GM19438 (cell line): ENCODE measurements at regions not wholly inside any gene's neighbourhood (a gene's known extent, or its start where the extent isn't known, plus 50 kb on each side); places are given as distances from the start of the nearest gene placed in this dataset.
"Not testable (repeated sequence)": the region's sequence is repeated elsewhere in the genome, so short reads cannot be mapped to it uniquely, and the experiment has no call there.

Source experiments
- ATAC-seq: cut with Tn5 transposase; IDR thresholded peaks from one replicate; pipeline ENCODE4 v1.9.1; 2021; ENCODE audit warnings: low read depth; ENCODE audit not compliant: unreplicated experiment

DNA sequence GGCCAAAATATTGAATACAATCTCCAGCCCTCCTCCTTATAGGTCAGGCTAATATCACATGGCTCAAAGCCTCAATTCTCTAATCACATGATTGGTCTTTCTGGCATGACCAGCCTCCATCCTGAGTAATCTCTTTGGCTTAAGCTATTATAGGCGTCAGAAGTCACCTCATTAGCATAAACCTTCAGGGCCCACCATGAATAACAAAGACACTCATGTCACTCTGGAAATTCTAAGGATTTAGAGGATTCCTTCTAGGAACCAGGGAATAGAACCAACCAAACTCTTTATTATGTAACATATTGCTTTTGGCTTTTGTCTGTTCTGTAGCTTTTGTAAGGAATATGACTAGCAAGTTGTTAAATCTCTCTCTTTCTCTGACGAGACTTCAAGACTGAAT is 109.2 kb upstream of the IGFBP7 start:
- no peak for ATAC-seq

DNA sequence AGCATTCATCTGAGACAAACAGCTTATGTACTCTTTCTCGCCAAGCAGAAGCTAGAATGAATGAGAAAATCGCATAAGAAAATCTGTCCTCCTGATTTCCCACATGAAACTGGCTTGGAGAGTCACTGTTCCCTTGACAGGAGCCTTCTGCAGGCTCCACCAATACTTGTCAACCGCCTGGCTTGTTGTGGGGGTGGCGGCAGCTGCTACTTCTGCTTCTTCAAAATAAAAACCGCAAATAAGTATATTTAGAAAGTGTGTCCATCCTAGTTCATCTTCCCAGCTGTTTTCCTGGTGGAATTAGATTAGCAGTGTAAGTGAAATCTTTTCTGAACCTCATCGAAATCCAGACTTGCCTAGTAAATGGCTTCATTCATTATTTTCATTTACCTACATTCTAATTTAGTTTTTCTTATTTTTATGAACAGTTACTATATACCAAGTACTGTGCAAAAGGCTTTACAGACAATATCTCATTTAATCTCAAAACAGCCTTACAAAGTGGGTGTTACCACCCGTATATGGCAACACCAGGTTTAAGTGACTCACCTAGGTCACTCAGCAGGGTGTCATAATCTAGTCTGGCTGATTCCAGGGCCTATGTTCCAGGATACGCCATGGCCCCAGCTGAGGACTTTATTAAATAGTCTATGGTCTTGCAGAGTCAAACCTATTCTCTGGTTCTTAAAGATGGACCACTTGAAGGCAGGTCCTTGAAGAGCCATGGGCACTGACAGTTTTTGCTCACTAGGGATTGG is 104.6 kb upstream of the IGFBP7 start:
- no peak for ATAC-seq

DNA sequence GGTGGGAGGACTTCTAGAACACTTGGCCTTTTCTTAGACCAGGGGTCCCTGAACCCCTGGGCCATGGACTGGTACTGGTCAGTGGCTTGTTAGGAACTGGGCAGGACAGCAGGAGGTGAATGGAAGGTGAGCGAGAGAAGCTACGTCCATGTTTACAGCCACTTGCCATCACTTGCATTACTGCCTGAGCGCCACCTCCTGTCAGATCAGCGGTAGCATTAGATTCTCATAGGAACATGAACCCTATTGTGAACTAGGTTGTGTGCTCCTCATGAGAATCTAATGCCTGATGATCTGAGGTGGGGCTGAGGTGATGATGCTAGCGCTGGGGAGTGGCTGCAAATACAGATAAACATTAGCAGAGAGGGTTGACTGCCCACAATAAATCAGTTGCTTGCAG is 100.9 kb upstream of the IGFBP7 start:
- ATAC-seq = no peak

DNA sequence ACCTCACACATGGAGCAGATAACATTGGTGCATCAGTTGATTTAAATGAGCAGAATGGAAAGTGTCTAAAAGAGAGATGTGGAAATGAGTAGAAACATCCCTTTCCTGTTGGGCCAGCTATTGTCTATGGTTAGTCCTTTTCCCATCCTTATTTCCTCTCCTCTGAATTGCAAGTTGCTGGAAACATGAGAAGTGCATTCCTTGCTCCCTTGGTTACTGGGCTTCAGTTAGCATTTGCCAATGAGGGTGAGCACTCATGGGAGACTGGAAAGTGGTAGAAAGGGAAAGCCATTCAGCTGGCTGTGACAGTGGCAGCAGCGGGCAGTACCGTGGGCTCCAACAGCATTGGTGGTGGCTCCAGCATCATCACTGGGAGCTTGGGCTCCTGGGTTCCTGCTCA is 96.0 kb upstream of the IGFBP7 start:
- ATAC-seq = no peak

DNA sequence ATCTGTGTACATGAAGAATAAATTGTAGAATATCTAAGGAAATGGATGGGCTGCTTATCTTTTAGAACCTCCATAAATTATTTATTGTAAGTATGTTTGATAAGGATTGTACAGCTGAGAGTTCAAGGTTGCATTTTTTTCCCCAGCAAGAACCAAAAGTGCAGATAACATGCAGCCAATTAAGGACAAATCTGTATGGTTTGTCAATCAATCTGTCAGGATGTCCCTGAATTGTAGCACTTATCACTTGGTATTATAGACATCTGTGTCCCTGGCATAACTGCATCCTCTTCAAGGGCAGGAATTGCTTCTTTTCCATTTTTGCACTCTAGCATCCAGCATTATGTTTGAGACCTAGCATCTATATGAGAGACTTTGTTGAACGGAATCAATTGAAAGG is 95.4 kb upstream of the IGFBP7 start:
- no peak for ATAC-seq

DNA sequence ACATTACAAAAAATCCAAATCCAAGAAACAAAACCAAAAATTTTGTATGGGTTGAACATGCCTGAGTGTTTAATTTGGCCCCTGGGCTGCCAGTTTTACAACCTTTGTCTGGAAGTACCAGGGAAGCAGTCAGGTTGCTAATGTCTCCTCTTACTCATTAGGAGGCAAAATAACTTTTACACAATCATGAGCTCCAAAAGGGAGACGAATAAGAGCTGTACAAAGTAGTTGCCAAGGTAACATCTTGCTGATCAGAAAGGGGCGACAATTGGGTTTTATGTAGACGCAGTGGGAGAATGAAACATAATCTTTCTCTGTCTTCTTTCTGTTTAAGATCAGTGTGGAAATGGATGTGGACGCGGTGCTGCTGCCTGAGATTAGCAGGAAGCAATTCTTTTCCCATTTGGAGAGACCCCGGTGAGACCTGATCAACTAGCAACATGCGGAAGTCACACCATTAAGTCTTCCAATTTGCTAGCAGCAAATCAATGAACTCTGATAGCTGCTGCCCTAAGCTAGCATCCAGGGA is 90.7 kb upstream of the IGFBP7 start:
- ATAC-seq = no peak

DNA sequence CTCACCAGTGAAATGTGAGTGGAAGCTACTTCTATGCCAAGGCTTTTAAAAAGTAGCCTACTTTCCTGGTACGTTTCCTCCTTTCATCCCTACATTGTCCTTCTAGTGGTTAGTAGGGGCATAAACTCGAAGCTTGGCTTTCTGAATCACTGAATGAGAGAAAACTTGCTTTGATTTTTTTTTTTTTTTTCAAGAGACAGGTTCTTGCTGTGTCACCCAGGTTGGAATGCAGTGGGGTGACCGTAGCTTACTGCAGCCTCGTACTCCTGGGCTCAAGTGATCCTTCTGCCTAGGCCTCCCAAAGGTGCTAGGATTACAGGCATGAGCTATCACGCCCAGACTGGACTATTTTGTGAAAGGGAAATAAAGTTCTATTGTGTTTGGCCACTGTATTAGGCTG is 89.1 kb upstream of the IGFBP7 start:
- no peak for ATAC-seq

DNA sequence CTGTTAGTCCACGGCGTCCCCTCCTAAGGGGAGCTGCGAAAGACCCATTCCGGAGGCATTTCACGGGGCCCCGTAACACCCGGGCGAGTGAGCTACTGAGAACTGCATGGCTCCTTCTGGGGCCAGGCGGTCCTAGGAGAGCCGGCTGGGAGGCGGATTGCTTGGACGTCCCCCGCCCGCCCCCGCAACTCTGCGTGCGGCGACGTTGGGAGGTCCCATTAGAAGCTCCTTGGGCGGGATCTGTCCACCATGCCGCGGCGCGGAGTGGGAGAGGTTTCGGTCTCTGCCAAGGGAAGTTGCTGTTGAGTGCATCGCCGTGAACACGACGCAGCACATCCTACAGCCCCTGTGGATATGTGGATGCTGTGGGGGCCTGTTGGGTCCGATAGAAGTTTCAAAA is 85.4 kb upstream of the IGFBP7 start:
- ATAC-seq = no peak

DNA sequence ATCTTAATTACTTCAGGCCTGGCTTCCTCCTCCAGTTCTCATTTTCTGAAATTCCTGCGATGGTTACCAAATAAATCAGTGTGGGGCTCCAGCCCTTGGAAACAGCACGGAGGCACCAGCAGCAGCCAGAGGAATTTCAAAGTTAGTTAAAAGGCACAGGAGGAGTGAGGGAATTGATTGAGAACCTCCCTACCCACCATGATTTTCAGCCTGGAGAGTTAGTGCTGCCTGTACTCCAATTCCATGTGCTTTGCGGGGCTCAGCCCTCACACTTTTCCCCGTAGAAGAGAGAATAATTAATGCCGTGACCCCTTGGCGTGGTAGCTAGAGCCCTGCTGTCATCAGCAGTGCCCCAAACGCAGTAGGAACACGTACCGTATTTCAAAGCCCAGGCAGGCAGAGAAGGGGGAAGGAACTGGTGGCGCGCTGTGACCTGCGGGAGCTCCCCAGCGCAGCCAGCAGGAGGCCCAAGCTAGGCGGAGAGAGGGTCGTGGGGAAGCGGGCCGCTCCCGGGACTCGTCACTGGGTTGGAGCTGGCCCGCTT is 84.0 kb upstream of the IGFBP7 start:
- no peak for ATAC-seq

DNA sequence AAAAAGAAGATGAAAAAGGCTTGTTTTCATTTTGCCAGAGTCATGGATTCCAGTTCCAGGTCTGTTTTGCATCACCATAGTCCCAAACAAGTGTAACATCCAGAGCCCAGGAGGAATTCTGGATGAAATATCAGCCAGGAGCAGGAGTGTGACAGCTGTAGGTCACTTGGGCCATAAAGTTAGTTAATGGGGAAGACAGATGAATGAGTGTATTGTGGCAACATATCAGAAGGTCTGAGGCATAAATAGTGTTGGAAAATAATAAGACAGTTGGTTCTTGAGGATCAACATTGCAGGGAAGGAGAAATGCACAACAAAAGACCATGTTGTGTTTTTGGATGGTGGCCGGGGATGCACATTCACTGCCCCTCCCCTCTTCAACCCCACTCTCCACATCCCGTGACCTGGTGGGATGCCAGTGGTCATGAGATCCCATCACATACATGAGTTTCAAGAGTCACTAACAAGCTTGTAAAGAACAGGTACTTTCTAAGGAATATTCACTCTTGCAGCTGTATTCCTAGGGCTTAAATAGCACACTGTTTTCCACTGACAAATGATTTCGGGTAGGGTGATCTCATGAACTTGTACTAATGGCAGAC is 83.1 kb upstream of the IGFBP7 start:
- no peak for ATAC-seq

DNA sequence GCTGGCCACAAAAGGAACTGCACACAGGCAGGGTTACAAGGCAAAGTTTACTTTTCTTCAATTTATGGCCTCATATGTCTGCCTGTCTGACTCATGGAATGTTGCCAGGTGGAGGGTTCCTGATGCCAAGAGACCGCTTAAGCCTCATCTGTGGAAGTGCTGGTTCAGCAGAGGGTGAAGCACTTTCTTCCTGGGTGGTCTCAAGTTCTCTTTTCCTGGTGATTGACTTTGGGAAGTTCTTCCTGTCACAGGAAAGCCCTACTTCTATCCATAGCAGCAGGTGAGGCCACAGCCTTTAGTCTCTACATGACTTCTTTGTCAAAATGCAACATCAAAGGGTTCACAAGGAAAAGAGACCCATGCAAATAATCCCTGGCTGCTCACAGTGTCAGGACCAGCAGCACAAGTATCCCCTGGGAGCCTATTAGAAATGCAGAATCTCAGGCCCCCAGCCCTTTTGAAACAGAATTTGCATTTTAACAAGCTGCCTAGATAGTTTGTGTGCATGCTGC is 81.4 kb upstream of the IGFBP7 start:
- no peak for ATAC-seq

DNA sequence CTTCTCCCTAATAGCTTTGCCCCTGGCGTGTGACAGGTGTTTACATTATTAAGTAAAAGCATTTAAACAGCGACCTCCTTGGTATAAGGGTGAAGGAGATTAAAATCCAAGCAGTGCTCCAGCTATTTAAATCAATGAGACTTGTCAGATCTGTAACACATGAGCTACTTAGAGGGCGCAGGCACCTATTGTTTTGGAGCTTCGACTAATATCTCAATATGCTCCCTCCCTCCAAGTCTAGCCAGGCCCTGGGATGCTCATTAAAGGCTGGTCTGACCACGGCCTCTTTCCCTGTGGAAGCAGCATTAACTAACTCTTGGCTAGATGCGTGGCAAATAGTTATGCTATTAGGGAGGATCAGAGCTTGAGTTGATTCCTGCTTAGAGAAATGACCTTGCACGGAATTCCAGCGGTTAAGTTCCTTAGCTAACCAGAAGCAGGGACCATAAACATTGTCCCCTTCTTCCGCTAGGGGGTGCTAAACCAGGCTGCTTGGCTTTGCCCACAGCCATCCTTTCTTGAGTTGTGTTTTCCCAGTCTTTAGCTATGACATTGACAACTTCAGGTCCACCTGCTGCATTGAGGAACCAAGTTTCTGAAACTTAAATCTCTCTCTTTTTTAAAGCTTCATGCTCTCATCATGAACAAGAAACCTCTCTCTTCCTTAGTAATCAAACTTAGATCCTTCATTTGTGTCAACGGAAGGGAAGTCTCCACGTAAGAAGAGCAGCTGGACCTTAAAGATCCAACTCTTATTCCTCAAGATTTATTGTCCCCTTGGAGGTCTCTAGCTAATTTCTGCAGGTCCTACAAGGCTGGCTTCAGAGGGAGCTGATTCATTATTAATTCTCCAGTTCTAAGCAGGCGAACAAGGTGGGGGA is 80.7 kb upstream of the IGFBP7 start:
- peak; percentile 75 for ATAC-seq

DNA sequence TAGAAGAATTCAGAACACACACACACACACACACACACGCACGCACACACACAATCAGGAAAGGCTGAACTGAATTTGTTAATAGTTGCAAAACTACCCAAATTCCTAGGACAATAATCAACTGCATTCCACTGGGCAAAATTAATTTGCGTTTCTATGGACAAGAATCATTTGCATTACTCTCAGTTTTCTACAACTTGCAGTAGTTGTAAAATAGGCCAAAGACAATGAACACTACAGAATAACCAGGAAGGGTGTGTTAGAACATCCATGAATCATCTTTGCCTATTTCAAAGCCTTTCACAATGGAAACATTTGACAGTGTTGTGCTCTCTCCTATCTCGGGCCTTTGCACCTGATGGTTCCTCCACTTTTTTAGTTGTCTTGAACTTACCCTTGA is 77.1 kb upstream of the IGFBP7 start:
- ATAC-seq = no peak

DNA sequence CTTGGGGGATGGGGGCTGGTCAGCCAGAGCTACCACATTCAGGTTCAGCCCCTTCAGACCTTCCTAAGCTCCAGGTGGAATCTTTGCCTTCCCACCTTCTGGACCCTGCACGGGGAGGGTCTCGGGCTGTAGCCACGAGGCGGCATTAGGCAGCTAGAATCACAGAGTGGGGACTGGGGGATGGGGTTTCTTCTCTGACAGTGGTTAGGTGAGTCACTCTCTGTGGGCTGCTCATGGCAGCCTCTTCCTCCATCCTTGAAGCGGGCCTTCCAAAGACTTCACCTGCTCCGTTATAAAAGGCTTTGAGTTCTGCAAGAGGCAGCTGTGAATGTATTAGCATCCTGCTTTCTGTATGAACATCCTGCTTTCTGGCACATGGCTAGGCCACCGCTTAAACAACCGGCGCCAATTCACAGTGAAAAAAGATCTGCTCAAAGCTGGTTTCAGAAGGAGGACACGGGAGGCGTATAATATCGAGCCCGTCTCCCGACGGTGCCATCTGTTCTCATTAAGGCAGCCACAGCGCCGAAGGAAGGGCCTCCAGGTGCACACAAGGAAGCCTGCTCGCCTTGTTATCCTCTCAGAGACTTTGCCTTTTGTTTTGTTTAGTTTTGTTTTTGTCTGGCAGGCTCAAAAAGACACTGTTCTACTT is 74.3 kb upstream of the IGFBP7 start:
- ATAC-seq = no peak

DNA sequence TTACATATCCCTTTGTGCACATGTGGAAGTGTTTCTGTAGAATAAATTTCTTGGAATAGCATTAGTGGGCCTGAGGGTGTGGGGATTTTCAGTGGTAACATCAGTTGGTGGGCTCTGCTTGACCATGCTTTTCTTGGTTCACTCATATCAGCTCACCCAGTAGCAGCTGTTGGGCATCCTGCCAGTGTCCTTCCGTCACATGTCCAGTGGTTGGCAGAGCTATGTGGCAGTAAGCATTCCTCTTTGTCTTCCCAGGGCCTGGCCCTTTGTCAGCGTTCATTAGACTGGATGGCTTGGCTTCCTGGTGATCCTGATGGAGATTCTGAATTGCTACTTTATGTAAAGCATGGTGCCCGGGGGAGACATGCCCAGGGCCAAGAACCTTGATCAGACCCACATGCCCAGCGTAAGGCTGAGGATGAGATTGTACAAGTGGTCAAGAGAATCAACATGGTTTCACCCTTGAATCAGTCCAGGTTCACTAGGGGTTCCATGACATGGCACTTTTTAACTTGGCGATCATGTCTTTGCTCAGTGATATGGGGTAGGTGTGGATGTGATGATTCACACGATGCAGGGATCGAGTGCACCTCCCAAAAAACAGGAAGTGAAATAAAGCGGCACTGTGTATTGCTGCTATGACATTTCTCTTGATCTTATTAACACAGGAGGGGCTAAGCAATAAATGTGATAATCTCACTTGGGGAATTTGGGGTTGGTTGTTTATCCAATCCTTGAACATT is 72.1 kb upstream of the IGFBP7 start:
- ATAC-seq = no peak

DNA sequence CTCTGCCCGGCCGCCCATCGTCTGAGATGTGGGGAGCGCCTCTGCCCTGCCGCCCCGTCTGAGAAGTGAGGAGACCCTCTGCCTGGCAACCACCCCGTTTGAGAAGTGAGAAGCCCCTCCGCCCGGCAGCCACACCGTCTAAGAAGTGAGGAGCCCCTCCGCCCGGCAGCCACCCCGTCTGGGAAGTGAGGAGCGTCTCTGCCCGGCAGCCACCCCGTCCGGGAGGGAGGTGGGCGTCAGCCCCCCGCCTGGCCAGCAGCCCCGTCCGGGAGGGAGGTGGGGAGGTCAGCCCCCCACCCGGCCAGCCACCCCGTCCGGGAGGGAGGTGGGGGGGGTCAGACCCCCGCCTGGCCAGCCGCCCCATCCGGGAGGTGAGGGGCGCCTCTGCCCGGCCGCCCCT is 63.0 kb upstream of the IGFBP7 start:
- ATAC-seq = not testable (repeated sequence)

DNA sequence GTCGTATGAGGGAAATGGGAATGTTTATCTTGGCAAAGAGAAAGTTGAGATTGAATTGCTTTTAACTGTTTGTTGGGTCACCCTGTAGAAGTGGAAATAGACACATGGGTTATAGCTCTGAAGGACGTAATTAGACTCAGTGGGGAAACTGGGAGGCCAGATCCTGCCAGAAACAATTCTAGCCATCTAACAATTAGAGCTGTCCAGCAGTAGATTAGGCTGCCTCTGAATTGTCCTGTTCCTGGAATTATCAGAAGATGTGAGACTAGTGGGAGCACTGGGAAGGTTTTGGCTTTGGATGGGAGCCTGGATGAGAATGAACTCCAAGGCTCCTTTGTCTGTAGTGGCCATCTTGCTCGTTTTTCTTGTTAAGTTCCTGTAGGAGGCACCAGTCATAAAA is 61.9 kb upstream of the IGFBP7 start:
- no peak for ATAC-seq

DNA sequence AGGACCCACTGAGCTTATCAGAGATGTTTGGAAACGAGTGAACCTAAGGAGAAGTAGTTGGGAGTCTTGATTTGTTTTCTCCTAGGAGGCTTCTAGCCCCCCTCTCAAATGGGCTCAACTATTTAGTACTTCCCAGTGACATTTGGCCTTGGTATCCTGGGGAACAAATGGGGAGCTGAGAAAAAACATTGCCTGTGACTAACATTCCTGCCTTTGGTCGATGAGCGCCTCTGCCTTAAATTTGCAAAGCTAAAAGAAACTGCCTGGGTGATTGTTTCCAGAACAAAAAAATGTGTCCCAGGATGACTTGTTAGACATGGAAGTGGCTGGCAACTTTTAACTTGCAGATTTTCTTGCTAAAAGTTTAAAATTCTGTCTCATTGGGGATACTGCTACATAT is 58.8 kb upstream of the IGFBP7 start:
- no peak for ATAC-seq

DNA sequence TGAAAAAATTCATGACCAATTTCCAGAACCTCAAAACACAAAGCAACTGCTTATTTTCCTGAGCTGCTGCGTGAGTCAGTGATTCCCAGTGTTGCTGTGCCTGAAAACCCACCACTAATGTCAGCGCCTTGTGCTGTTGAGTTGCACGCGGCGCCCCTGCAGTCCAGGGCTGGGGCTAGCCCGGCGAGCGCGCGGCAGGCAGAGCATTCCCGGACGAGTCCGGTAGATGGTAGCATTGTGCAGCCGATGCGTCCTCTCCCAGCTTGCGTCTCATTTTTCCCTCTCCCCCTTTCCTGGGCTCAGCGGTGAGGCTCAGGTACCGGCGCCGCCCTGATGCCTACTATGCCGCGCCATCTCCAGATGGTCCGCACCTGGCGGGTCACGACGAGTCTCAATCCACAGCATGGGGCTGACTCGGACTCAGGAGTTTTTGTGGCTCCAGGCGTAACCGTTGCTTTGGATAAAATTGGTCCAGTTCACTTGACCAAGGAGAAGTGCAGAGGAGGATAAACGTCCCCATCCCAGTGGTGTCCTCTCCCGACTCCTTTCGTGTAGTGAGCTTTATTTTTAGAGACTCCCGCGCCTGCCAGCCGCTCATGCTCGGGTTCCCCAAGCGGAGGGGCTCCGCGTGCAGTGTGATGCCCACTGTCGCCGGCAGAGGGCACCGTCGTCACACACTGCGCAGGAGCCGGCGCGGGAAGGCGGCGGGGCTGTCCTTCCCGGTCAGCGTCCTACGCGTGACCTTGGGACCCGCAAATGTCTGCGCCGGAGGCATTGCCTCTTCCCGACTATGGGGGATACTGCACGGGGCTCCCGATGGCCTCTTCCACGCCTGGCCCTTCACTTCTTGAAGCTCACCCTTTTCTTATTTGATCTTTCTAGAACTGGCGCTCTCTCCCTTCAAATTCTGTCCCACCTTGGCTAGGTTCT is 53.6 kb upstream of the IGFBP7 start:
- peak; percentile 98 for ATAC-seq
